Stimulated activated CD8-positive, alpha-beta memory T cell treated with anti-CD3 and anti-CD28 coated beads, Interleukin-12 subunit alpha, Interleukin-12 subunit beta, amount 100 ng/mL, for 1 hour (primary cell): ENCODE measurements at regions not wholly inside any gene's neighbourhood (a gene's known extent, or its start where the extent isn't known, plus 50 kb on each side); places are given as distances from the start of the nearest gene placed in this dataset.

Experiments
- DNase-seq: peaks from one replicate; pipeline ENCODE4 v3.0.0-alpha.2; 2020; ENCODE audit warnings: low read depth

GRCh38 chr3:181859518-181859917 lies 147.8 kb downstream of the SOX2 start:
- no peak for DNase-seq

GRCh38 chr3:181860235-181860634 lies 148.5 kb downstream of the SOX2 start:
- DNase-seq: no peak

- no peak for DNase-seq
Measured at GRCh38 chr3:181862502-181862901, 150.8 kb downstream of the SOX2 start.

GRCh38 chr3:181868576-181869082 lies 156.9 kb downstream of the SOX2 start:
- no peak for DNase-seq

- no peak for DNase-seq
Measured at GRCh38 chr3:181872887-181873286, 161.2 kb downstream of the SOX2 start.

GRCh38 chr3:181879926-181880325 lies 168.2 kb downstream of the SOX2 start:
- DNase-seq: no peak

GRCh38 chr3:181880331-181880730 lies 168.6 kb downstream of the SOX2 start:
- no peak for DNase-seq

- DNase-seq: no peak
Measured at GRCh38 chr3:181881749-181882148, 170.0 kb downstream of the SOX2 start.

- no peak for DNase-seq
Measured at GRCh38 chr3:181885868-181886630, 174.3 kb downstream of the SOX2 start.

- DNase-seq: no peak
Measured at GRCh38 chr3:181886676-181887075, 175.0 kb downstream of the SOX2 start.

- no peak for DNase-seq
Measured at GRCh38 chr3:181887685-181888084, 176.0 kb downstream of the SOX2 start.

GRCh38 chr3:181888234-181888633 lies 176.5 kb downstream of the SOX2 start:
- no peak for DNase-seq

GRCh38 chr3:181892848-181893247 lies 181.1 kb downstream of the SOX2 start:
- DNase-seq: no peak

- DNase-seq: no peak
Measured at GRCh38 chr3:181896605-181897004, 184.9 kb downstream of the SOX2 start.

GRCh38 chr3:181899702-181900101 lies 188.0 kb downstream of the SOX2 start:
- DNase-seq: no peak

GRCh38 chr3:181901626-181902025 lies 189.9 kb downstream of the SOX2 start:
- DNase-seq: no peak

GRCh38 chr3:181906338-181906737 lies 194.6 kb downstream of the SOX2 start:
- no peak for DNase-seq

- DNase-seq: no peak
Measured at GRCh38 chr3:181909241-181909640, 197.5 kb downstream of the SOX2 start.

- no peak for DNase-seq
Measured at GRCh38 chr3:181912384-181912783, 200.7 kb downstream of the SOX2 start.

GRCh38 chr3:181913254-181913653 lies 201.5 kb downstream of the SOX2 start:
- DNase-seq: no peak

GRCh38 chr3:181915551-181915950 lies 203.8 kb downstream of the SOX2 start:
- DNase-seq: no peak

- no peak for DNase-seq
Measured at GRCh38 chr3:181916013-181916412, 204.3 kb downstream of the SOX2 start.

GRCh38 chr3:181917027-181917426 lies 205.3 kb downstream of the SOX2 start:
- DNase-seq: no peak

- no peak for DNase-seq
Measured at GRCh38 chr3:181919375-181919774, 207.7 kb downstream of the SOX2 start.
